GM04504 (cell line): ENCODE measurements at regions not wholly inside any gene's neighbourhood (a gene's known extent, or its start where the extent isn't known, plus 50 kb on each side); places are given as distances from the start of the nearest gene placed in this dataset.
"Not testable (repeated sequence)": the region's sequence is repeated elsewhere in the genome, so short reads cannot be mapped to it uniquely, and the experiment has no call there.

Experiments
- DNase-seq: peaks from one replicate; pipeline ENCODE4 v3.0.0-alpha.2; 2012; ENCODE audit warnings: low read depth

DNA sequence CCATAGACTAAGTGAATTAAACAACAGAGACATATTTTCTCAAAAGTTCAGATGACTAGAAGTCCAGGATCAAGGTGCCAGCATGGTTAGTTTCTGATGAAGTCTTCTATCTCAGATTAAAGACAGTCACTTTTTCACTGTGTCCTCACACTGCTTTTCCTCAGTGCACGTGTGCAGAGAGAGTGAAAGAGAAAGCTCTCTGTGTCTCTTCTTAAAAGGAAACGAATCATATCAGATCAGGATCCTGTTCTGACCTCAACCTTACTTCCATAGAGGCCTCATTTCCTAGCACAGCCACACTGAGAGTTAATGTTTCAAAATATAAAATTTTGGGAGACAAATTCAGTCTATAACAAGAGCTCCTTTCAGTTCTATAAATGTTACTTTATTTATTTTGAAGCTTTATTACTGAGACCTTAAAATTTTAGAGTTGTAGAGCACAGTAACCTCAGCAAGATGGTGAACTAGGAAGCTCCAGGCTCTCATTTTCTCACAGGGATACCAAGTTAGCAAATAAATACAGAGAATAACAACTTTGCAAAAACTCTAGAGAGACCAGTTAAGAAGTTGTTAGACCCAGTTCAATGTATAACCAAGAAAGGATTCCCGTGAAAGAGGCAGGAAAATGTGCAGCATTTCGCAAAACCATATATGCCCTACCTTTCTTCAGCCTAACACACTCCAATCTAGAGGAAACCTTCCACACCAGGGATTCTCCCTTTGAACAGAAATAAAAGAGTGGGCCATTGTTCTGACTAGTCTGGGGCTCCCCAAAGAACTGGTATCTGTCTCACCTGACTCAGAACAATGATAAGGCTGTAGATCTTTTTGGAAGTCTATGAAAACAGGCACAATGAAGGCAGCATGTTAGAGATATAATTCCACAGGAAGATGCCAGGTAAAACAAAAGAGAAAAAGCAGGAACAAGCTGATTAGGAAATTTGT is 372.2 kb downstream of the MRPL39 start:
- no peak for DNase-seq

DNA sequence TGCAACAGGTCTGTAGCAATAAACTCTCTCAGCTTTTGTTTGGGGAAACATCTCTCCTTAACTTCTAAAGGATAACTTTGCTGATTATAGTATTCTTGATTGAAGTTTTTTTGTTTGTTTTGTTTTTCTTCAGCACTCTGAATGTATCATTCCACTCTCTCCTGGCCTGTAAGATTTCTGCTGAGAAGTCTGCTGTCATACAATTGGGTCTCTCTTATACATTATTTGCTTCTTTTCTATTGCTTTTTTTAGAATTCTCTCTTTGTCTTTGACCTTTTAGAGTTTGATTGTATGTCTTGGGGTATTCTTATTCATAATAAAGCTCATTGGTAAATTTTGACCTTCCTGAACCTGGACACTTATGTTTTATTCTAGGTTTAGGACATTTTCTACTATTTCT is 386.3 kb downstream of the MRPL39 start:
- DNase-seq = no peak

DNA sequence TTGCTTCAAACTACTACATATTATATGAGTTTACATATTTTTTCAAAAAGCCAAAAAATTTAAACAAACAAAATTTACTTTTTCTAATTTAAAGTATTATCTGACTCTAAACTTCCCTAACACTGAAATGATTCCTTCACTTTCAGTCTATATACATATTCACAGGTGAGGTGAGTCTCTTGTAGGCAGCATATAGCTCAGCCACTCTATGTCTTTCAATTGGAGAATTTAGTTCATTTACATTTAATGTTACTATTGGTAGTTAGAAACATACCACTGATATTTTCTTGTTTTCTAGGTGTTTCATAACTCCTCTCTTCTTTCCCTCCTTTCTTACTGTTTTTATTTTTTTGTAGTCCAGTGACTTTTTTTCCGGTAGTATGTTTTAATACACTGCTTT is 387.1 kb downstream of the MRPL39 start:
- no peak for DNase-seq

DNA sequence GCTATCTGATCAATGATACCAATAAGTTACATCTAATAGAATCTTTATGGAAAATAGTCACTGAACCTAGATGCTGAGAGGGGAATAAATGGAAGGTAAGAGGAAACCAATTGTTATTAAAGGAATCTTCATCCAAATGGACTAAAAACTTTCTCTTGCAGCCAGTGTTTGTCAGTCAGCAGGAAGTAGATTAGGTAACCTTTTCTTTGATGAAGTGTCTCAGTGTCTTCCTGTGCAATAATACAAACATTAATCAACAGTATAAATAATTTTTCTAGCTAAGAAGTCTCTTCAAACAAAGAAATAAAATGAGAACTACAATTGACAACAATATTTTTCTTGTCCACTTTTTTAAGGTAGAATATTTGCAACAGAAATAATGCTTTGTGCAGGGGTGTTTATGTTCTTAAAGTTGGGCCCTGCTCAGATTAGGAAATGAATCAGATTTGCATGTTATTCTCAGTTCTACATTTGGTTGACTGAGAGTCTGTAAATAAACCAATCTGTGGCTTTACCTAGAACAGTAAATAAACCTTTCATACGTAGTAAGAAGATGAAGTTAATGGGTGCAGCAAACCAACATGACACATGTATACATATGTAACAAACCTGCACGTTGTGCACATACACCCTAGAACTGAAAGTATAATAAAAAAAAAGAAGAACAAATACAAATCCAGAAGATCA is 391.4 kb downstream of the MRPL39 start:
- no peak for DNase-seq

DNA sequence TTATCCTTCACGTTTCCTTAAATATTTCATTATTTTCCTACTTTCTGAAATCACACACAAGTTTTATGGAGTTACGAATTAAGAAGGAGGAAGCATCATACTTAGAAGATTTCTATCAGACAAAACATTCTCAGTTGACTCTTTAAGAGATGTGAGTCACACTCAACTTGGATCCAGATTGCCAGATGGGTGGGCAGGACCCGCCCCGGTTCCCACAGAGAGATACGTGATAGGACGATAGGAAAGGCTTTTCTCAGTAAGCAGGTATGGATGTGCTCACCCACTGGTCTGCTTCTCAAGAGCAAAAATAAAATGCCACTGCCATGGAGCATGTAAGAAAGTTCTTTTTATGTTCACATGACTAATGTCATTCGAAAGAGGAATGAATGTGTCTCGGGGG is 392.6 kb downstream of the MRPL39 start:
- DNase-seq = no peak

DNA sequence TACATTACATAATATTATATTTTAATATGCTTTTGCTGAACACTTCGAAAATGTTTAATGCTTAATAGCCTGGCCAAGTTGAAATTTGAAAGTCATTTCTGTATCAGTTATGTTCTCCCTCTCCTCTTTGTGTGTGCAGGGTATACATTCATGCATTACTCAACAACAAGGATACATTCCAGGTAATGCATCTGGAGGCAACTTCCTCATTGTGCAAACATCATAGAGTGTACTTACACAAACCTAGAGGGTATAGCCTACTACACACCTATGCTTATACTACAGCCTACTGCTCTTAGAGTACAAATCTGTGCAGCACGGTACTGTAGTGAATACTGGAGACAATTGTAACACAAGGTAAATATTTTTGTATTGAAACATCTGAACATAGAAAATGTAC is 407.3 kb downstream of the MRPL39 start:
- no peak for DNase-seq

DNA sequence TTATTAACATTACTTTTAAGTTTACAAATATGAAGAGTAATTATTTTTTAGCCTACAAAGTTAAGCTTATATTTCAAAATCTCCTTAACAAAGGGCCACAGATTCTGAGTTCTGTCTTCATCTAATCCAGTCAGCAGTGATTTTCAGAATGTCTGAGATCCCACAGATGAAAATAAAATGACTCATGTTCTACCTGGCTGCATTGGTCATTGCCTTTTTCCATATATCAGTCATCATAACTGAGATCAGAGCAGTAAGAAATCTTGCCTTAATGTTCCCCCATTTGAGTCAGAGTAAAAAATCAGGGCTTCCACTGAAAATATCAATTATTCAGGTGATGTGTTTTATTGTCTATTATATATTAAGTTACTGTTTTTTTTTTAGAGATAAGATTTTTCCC is 416.1 kb downstream of the MRPL39 start:
- DNase-seq = no peak

DNA sequence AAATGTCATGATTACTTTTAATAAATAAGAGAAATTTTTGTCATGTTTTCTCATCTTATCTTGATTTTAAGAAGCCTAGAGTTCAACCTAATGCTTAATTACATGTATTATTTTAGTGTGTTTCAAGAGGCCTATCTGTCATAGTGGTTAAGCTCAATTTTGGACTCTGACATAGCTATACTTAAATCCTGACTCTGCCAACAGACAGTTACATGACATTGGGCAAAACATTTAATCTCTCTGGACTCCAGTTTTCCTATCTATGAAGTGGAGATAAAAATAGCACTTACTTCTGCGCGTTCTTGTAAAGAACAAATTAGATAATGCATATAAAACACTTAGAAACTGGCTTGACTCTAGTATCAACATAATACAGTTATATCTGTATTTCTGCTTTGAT is 417.8 kb downstream of the MRPL39 start:
- DNase-seq = no peak

DNA sequence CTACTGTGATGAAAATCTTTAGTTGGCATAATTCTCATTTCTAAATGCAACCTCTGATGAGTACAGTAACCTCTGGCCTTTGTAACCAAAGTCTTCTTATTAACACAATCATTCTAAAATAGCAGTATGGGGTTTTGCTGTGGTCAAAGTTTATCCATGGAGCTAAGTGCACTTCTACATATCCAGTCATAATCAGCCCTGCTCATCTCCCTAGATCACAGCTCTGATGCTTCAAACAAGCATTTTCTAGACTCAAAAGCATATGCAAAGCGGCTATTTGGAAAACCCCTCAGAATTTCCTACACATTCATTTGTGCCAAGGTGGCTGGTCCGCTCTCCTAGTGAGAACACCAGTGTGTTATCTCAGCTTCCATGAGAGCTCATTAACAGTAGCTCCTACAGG is 418.6 kb downstream of the MRPL39 start:
- DNase-seq = no peak

DNA sequence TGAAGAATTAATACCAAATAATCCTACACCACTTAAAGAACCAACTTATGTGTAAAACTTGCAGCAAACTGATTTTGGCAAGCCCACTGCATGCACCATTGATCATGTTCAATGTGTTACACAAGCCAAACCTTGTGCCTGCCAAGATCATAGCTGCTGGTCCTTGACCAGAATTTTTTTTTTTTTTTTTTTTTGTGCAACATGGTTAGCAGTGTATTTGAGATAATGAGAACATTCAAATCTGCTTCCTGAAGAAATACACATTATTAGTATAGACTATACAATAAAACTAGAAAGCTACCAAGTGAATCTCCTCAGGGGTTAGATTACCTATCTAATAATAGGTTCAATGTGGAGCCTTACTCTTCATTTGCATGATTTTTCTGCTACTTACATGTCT is 421.0 kb downstream of the MRPL39 start:
- DNase-seq = no peak

DNA sequence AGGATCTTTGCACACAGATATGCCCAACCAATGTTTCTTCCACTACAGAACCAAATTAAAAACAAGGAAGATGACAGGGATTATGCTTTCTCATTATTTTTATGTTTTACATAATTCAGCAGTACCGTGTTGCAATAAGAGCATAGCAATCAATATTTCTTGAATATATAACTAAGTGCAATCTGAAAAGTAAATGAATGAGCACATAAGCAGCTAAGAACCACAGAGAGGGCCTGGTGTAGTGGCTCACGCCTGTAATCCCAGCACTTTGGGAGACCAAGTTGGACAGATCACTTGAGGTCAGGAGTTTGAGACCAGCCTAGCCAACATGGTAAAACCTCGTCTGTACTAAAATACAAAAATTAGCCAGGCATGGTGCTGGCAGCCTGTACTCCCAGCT is 423.7 kb downstream of the MRPL39 start:
- DNase-seq = no peak

DNA sequence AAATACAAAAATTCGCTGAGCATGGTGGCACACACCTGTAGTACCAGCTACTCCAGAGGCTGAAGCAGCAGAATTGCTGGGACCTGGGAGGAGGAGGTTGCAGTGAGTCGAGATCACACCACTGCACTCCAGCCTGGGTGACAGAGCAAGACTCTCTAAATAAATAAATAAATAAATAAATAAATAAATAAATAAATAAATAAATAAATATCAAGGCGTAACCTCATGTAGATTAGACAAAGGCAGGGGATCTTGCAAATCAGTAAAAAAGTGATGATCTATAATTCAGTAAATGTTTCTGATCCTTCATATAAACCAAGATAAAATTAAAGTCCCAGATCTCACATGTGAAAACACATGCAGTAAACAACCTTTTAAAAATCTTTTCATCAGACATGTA is 425.6 kb downstream of the MRPL39 start:
- DNase-seq = not testable (repeated sequence)

DNA sequence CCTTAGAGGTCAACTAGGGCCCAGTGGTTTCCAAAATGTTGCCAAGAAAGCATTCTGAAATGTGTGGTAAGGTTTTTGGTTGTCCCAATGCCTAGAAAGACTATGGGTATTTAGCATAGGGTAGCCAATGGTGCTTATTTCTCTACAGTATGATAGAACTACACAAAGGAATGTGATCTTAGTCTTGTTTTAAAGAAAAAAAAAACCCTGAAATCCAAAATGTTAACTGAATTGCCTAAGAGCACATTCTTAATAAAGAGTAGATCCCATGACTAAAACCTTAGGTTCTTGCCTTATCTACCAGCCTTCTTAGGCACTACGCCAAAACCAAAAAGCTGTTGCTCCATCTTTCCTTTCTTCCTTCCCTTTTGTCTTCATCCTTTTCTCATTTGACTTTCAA is 428.2 kb downstream of the MRPL39 start:
- DNase-seq = no peak

DNA sequence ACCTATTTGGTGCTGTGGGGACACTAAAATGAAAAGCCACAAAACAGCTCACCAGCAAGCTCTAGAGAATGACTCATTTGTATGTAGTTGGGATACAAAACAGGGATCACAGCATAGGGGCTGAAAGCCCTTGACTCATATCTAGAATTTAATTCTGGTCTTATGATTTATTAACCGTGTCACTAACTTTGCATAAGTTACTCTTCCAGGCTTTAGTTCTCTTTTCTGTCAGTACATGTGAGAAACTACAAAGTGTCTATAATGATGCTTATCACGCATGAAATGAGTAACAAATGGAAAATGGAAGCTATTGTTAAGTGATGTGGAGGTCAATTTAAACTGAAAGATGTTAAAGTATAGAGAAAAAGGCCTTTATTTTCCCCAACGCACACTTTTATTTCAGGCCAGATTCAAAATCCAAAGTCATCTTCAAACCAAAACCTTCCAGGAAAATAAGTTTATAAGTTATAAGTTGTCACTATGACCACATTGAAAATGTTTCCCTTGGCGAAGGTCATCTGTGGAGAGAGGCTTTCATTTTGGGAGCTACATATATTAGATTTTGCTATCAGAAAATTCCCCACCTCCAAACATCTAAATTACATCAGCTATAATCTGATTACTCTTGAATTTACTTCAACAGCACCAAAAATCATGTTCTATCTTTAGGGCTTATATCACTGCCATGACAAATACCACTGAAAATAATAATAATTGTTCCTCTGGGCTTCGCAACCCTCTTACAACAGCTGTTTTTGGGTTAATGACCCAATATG is 430.5 kb downstream of the MRPL39 start:
- DNase-seq = no peak

DNA sequence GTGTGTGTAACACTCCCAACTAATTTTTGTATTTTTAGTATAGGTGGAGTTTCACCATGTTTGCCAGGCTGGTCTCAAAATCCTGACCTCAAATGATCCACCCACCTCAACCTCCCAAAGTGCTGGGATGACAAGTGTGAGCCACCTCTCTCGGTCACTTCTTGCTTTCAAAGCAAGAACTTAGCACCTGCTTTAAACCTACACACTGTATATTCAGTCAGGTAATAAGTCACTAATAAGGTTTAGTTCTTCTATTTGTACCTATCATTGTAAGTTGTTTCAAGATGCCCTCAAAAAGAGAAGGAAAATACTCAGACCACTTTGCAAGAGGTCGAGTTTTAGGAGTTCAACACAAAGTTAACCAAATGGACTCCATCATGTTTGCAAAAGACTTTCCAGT is 431.3 kb downstream of the MRPL39 start:
- no peak for DNase-seq

DNA sequence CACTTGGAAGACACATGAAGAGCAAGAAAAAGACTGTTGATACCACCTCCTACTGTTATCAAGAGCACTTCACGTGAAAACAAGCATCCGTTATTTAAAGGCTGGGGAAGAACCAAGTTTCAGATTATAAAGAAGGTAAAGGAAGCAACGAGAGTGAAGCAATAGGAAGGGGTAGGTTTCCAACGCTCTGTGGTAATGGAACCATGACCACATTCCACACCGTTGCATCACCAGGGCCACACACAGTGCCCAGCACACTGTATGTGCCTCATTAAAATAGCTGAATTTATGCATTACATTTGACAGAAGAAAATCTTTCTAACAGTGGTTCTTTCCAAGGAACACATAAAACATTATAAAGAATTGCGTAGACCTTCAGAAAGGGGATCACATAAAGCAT is 435.8 kb downstream of the MRPL39 start:
- peak; percentile 50 for DNase-seq

DNA sequence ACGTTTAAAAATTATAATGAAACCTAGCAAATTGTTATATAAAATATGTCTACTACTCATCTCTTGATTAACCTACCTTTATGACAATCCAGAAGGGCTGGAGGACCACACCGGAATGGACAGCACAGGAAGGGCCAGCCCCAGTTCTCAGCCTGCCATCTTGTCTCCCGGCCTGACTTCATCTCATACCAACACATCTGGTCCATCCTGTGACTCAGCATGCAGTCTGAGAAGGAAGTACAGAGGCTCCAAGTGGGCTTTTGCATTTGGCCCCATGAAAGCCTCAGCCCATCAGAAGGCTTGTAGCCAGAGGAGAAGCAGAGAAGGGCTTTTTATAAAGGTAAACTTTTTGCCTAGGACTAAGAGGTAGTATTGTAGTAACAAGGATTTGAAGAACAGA is 436.6 kb downstream of the MRPL39 start:
- DNase-seq = no peak

DNA sequence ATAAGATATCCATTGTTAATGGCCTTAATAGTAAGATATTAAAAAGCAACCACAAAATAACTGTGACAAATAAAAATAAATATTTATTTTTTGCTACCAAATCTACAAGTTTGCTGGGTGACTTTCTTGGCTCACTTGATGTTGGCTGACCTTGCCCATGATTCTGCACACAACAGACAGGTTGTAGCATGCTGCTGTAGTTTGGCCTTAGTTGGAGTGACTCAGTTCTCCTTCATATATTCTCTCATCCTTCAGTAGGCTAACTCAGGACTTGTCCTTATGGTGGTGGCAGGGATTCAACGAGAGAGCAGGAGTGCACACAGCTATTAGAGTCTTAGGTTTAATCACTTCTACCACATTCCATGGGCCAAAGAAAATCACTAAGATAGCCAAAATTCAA is 437.9 kb downstream of the MRPL39 start:
- DNase-seq = no peak

DNA sequence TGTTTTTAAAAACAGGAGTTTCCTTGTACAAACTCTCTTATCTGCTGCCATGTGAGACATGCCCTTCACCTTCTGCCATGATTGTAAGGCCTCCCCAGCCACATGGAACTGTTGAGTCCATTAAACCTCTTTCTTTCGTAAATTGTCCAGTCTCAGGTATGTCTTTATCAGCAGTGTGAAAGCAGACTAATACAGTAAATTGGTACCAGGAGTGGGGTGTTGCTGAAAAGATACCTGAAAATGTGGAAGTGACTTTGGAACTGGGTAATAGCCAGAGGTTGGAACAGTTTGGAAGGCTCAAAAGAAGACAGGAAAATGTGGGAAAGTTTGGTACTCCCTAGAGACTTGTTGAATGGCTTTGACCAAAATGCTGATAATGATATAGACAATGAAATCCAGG is 440.4 kb downstream of the MRPL39 start:
- DNase-seq = not testable (repeated sequence)

DNA sequence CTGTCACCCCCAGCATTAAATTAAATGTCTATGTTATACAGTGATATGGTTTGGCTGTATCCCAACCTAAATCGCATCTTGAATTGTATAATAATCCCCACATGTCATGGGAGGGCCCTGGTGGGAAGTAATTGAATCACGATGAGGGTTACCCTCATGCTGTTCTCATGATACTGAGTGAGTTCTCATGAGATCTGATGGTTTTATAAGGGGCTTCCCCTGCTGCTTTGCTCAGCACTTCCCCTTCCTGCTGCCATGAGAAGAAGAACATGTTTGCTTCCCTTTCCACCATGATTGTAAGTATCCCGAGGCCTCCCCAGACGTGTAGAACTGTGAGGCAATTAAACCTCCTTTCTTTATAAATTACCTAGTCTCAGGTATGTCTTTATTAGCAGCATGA is 445.7 kb downstream of the MRPL39 start:
- DNase-seq = no peak

DNA sequence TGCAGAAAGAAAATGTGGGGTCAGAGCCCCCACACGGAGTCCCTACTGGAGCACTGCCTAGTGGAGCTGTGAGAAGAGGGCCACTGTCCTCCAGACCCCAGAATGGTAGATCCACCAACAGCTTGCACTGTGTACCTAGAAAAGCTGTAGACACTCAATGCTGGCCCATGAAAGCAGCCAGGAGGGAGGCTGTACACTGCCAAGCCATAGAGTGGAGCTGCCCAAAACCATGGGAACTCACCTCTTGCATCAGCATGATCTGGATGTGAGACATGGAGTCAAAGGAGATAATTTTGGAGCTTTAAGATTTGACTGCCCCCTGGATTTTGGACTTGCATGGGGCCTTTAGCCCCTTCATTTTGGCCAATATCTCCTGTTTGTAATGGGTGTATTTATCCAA is 452.3 kb downstream of the MRPL39 start:
- DNase-seq = not testable (repeated sequence)

DNA sequence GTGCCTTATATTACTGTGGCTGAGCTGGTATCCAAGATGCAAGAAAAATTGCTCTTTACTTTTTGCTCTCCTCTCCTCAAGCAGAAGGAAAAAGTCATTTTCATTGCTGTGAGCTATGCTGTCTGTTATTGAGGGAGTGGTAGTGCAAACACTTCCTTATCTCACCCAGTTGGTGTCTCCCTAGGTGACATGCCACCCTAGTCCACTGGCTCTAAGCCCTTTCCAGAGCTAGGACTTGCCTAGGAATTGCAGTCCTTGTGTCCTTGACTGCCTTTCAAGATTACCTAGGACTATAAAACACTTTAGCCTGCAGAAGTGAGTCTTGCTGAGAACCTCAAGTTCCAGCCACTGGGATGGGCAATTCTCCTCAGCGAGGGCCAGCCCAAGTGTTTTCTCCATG is 458.3 kb downstream of the MRPL39 start:
- no peak for DNase-seq

DNA sequence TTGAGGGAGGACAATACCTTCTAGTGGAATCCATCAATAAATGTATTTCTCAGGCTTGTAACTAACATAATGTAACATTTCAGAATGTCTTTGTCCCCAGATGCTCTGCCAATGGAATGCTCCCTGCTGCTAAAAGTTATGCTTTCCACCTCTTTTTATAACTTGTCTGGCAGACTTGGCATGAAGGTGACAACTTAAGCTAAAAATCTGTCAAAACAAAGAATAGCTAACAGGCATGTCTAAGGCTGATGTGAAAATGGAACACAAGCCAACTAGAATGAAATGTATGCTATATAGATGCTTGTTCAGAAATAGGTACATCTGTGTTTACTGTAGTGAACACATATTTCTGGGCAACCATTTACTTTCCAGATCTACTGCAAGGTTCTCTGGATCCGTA is 467.9 kb downstream of the MRPL39 start:
- DNase-seq = no peak
